ENCODE measurements at regions not wholly inside any gene's neighbourhood (a gene's known extent, or its start where the extent isn't known, plus 50 kb on each side); places are given as distances from the start of the nearest gene placed in this dataset.

- no peaks in the 10 kb centered on the region for H3F3A ChIP-seq (ENCODE audit: insufficient read depth)
- H3K27ac ChIP-seq (ENCODE audit: low read depth, low read length): no peak overlapping the region
- no peak overlapping the region for H3K4me2 ChIP-seq (ENCODE audit: low read depth, low read length, poor library complexity, severe bottlenecking)
- no peaks in the 10 kb centered on the region for H3K79me2 ChIP-seq (ENCODE audit: insufficient read depth, low read length)
- no peak overlapping the region for H3K4me3 ChIP-seq (ENCODE audit: insufficient read depth, low read length, poor library complexity, severe bottlenecking)
- no peaks in the 10 kb centered on the region for H3K36me3 ChIP-seq (ENCODE audit: low read length)
- TF ChIP-seq CTCF (IDR thresholded peaks at IDR 0.05; ENCODE audit: insufficient read depth, low read length, poor library complexity, severe bottlenecking) (no peak), EZH2phosphoT487 (conservative IDR thresholded peaks at IDR 0.05; ENCODE audit: low read length) (no peak)
- H3K27me3 ChIP-seq (ENCODE audit: low read length): no peaks in the 10 kb centered on the region
- no peaks in the 10 kb centered on the region for H3K9me2 ChIP-seq (replicated peaks; ENCODE audit: insufficient read depth, low read length)
- no peak overlapping the region for H3K9ac ChIP-seq (ENCODE audit: low read length)
- no peaks in the 10 kb centered on the region for H4K20me1 ChIP-seq (ENCODE audit: low read depth, low read length)
- no peaks in the 10 kb centered on the region for H3K9me3 ChIP-seq (ENCODE audit: insufficient read depth, low read length)
- H2AFZ ChIP-seq (ENCODE audit: low read depth, low read length, severe bottlenecking): no peak overlapping the region
These were observed 471.2 kb upstream of the CNTN5 start for GRCh38 chr11:98549571-98549970.

- Histone ChIP-seq H3K4me3 (ENCODE audit: insufficient read depth, low read length, poor library complexity, severe bottlenecking) (no peak overlapping the region), H3K79me2 (ENCODE audit: insufficient read depth, low read length) (no peaks in the 10 kb centered on the region)
These were observed 460.8 kb upstream of the CNTN5 start for GRCh38 chr11:98559961-98560360.

GRCh38 chr11:98561252-98561651 is 459.5 kb upstream of the CNTN5 start:
- H4K20me1 ChIP-seq (ENCODE audit: low read depth, low read length): no peaks in the 10 kb centered on the region
- H3K4me3 ChIP-seq (ENCODE audit: insufficient read depth, low read length, poor library complexity, severe bottlenecking): no peak overlapping the region
- no peaks in the 10 kb centered on the region for H3K36me3 ChIP-seq (ENCODE audit: low read length)
- H2AFZ ChIP-seq (ENCODE audit: low read depth, low read length, severe bottlenecking): no peak overlapping the region
- H3K79me2 ChIP-seq (ENCODE audit: insufficient read depth, low read length): no peaks in the 10 kb centered on the region
- H3K4me2 ChIP-seq (ENCODE audit: low read depth, low read length, poor library complexity, severe bottlenecking): no peak overlapping the region
- no peak overlapping the region for H3K27ac ChIP-seq (ENCODE audit: low read depth, low read length)
- TF ChIP-seq EZH2phosphoT487 (conservative IDR thresholded peaks at IDR 0.05; ENCODE audit: low read length) (no peak), CTCF (IDR thresholded peaks at IDR 0.05; ENCODE audit: insufficient read depth, low read length, poor library complexity, severe bottlenecking) (no peak)
- no peak overlapping the region for H3K9ac ChIP-seq (ENCODE audit: low read length)
- H3K27me3 ChIP-seq (ENCODE audit: low read length): no peaks in the 10 kb centered on the region
- H3K9me3 ChIP-seq (ENCODE audit: insufficient read depth, low read length): no peaks in the 10 kb centered on the region; the same call in 1 of the 2 replicates
- H3K9me2 ChIP-seq (replicated peaks; ENCODE audit: insufficient read depth, low read length): no peaks in the 10 kb centered on the region
- H3F3A ChIP-seq (ENCODE audit: insufficient read depth): no peaks in the 10 kb centered on the region

More at GRCh38 chr11:98559961-98560360, 460.8 kb upstream of the CNTN5 start:
- Histone ChIP-seq H3K9me2 (replicated peaks; ENCODE audit: insufficient read depth, low read length) (no peaks in the 10 kb centered on the region), H3F3A (ENCODE audit: insufficient read depth) (no peaks in the 10 kb centered on the region), H2AFZ (ENCODE audit: low read depth, low read length, severe bottlenecking) (no peak overlapping the region), H3K27ac (ENCODE audit: low read depth, low read length) (no peak overlapping the region), H3K9me3 (ENCODE audit: insufficient read depth, low read length) (no peaks in the 10 kb centered on the region), H3K27me3 (ENCODE audit: low read length) (no peaks in the 10 kb centered on the region), H4K20me1 (ENCODE audit: low read depth, low read length) (no peaks in the 10 kb centered on the region), H3K4me2 (ENCODE audit: low read depth, low read length, poor library complexity, severe bottlenecking) (no peak overlapping the region), H3K9ac (ENCODE audit: low read length) (no peak overlapping the region), H3K36me3 (ENCODE audit: low read length) (no peaks in the 10 kb centered on the region)
- TF ChIP-seq EZH2phosphoT487 (conservative IDR thresholded peaks at IDR 0.05; ENCODE audit: low read length): no peak
- no peak for TF ChIP-seq CTCF (IDR thresholded peaks at IDR 0.05; ENCODE audit: insufficient read depth, low read length, poor library complexity, severe bottlenecking)
